ENCODE measurements at regions not wholly inside any gene's neighbourhood (a gene's known extent, or its start where the extent isn't known, plus 50 kb on each side); places are given as distances from the start of the nearest gene placed in this dataset.
"Not testable (repeated sequence)": the region's sequence is repeated elsewhere in the genome, so short reads cannot be mapped to it uniquely, and the experiment has no call there.

DNA sequence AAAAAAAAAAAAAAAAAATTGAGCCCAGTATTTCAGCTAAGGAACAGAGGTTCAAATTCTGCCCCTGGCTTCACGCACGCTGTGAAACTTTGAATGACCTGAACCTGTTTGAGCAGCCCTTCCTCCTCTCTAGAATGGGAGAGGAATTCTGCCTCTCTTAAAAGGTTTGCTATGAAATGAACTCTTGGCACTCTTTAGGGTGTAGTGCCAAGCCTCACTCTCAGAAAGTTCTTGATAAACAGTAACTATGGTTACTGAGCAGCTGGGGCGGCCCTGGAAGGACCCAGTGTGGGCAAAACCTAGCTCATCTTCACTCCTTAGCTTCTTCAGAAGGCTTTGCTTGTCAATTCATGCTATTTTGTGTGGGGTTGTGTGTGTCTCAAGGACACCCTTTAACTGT is 73.7 kb downstream of the GEMIN8 start:
- no peaks in the 10 kb centered on the region for H3K4me1 ChIP-seq (ENCODE audit: insufficient read depth, low read length)
- no peaks in the 10 kb centered on the region for H3K9me3 ChIP-seq (ENCODE audit: control insufficient read depth, insufficient read depth, low read length)
- H3K9ac ChIP-seq (ENCODE audit: low read depth, low read length), result no peak overlapping the region
- no peaks in the 10 kb centered on the region; the same call in 1 of the 2 replicates for H3K36me3 ChIP-seq (ENCODE audit: insufficient read depth, low read length)

- no peaks in the 10 kb centered on the region; the same call in 1 of the 2 replicates for H3K36me3 ChIP-seq (ENCODE audit: insufficient read depth, low read length)
- H3K9me3 ChIP-seq (ENCODE audit: control insufficient read depth, insufficient read depth, low read length), result no peaks in the 10 kb centered on the region
- no peak overlapping the region for H3K9ac ChIP-seq (ENCODE audit: low read depth, low read length)
- H3K4me1 ChIP-seq (ENCODE audit: insufficient read depth, low read length), result no peaks in the 10 kb centered on the region
Measured at GRCh38 chrX:13955095-13955647, 74.5 kb downstream of the GEMIN8 start.

- H3K36me3 ChIP-seq (ENCODE audit: insufficient read depth, low read length), result no peaks in the 10 kb centered on the region
- no peaks in the 10 kb centered on the region for H3K9me3 ChIP-seq (ENCODE audit: control insufficient read depth, insufficient read depth, low read length)
- H3K9ac ChIP-seq (ENCODE audit: low read depth, low read length), result no peak overlapping the region
- no peaks in the 10 kb centered on the region for H3K4me1 ChIP-seq (ENCODE audit: insufficient read depth, low read length)
Measured at GRCh38 chrX:13952581-13952980, 77.1 kb downstream of the GEMIN8 start.

- not testable (repeated sequence) for H3K9ac ChIP-seq (ENCODE audit: low read depth, low read length); H3K36me3 ChIP-seq (ENCODE audit: insufficient read depth, low read length); H3K9me3 ChIP-seq (ENCODE audit: control insufficient read depth, insufficient read depth, low read length)
- peaks cover 17% of the 10 kb centered on the region for H3K4me1 ChIP-seq (ENCODE audit: insufficient read depth, low read length)
Measured at GRCh38 chrX:13946223-13946622, 83.5 kb downstream of the GEMIN8 start.

DNA sequence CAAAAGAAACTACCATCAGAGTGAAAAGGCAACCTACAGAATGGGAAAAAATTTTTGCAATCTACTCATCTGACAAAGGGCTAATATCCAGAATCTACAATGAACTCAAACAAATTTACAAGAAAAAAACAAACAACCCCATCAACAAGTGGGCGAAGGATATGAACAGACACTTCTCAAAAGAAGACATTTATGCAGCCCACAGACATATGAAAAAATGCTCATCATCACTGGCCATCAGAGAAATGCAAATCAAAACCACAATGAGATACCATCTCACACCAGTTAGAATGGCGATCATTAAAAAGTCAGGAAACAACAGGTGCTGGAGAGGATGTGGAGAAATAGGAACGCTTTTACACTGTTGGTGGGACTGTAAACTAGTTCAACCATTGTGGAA is 83.9 kb downstream of the GEMIN8 start:
- H3K9ac ChIP-seq (ENCODE audit: low read depth, low read length); H3K9me3 ChIP-seq (ENCODE audit: control insufficient read depth, insufficient read depth, low read length); H3K36me3 ChIP-seq (ENCODE audit: insufficient read depth, low read length): not testable (repeated sequence)
- peaks cover 21% of the 10 kb centered on the region for H3K4me1 ChIP-seq (ENCODE audit: insufficient read depth, low read length)

GRCh38 chrX:13940671-13941070 is 89.0 kb downstream of the GEMIN8 start:
- H3K9me3 ChIP-seq (ENCODE audit: control insufficient read depth, insufficient read depth, low read length), result no peaks in the 10 kb centered on the region
- no peak overlapping the region for H3K9ac ChIP-seq (ENCODE audit: low read depth, low read length)
- H3K4me1 ChIP-seq (ENCODE audit: insufficient read depth, low read length), result peaks cover 46% of the 10 kb centered on the region
- no peaks in the 10 kb centered on the region for H3K36me3 ChIP-seq (ENCODE audit: insufficient read depth, low read length)

GRCh38 chrX:13939741-13940597 is 89.7 kb downstream of the GEMIN8 start:
- Histone ChIP-seq H3K36me3 (ENCODE audit: insufficient read depth, low read length) (no peaks in the 10 kb centered on the region), H3K9ac (ENCODE audit: low read depth, low read length) (no peak overlapping the region), H3K9me3 (ENCODE audit: control insufficient read depth, insufficient read depth, low read length) (no peaks in the 10 kb centered on the region), H3K4me1 (ENCODE audit: insufficient read depth, low read length) (peaks cover 49% of the 10 kb centered on the region)

- peak overlapping the region; percentile 88 for H3K9ac ChIP-seq (ENCODE audit: low read depth, low read length)
Measured at GRCh38 chrX:13938829-13939530, 90.7 kb downstream of the GEMIN8 start.

DNA sequence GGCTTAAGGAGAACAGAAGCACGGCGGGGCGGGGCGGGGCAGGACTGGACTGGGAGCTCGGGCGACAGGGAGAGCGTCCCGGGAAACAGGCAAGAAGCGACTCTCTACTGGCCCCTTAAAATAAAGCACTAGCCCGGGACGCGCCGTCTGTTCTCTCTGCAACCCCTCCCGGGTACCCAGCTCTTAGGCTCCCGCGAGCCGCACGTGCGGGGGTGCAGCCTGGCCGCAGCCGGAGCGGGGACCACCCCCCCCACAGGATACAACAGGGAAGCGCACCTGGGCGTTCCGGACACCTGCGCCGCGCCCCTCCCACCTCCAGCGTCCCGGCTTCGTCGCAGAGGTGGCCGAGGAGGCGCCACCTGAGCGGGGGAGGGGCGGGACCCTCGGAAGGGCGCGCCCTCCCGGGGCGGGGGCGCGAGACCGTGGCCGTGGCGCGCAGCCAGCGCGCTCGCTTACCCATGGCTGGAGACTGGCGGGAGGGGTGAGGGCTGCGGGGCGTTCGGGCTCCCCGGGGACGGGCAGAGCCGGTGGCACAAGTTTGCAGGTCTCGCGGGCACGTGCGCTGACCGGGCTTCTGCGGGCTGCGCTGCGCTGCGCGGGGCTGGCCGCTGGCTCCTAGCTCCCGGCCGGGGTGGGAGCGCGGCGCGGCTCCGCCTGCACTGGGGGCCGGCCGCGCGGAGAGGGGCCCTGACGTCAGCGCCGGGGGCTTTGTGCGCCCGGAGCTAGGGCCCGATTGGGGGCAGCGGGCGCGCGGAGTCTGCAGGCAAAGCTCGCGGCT is 91.5 kb downstream of the GEMIN8 start:
- no peaks in the 10 kb centered on the region for H3K9me3 ChIP-seq (ENCODE audit: control insufficient read depth, insufficient read depth, low read length)
- H3K36me3 ChIP-seq (ENCODE audit: insufficient read depth, low read length), result no peaks in the 10 kb centered on the region
- H3K9ac ChIP-seq (ENCODE audit: low read depth, low read length), result peak overlapping the region; percentile 88
- H3K4me1 ChIP-seq (ENCODE audit: insufficient read depth, low read length), result peaks cover 56% of the 10 kb centered on the region

More at GRCh38 chrX:13938829-13939530, 90.7 kb downstream of the GEMIN8 start:
- H3K36me3 ChIP-seq (ENCODE audit: insufficient read depth, low read length), result no peaks in the 10 kb centered on the region
- no peaks in the 10 kb centered on the region for H3K9me3 ChIP-seq (ENCODE audit: control insufficient read depth, insufficient read depth, low read length)
- peaks cover 51% of the 10 kb centered on the region for H3K4me1 ChIP-seq (ENCODE audit: insufficient read depth, low read length)

DNA sequence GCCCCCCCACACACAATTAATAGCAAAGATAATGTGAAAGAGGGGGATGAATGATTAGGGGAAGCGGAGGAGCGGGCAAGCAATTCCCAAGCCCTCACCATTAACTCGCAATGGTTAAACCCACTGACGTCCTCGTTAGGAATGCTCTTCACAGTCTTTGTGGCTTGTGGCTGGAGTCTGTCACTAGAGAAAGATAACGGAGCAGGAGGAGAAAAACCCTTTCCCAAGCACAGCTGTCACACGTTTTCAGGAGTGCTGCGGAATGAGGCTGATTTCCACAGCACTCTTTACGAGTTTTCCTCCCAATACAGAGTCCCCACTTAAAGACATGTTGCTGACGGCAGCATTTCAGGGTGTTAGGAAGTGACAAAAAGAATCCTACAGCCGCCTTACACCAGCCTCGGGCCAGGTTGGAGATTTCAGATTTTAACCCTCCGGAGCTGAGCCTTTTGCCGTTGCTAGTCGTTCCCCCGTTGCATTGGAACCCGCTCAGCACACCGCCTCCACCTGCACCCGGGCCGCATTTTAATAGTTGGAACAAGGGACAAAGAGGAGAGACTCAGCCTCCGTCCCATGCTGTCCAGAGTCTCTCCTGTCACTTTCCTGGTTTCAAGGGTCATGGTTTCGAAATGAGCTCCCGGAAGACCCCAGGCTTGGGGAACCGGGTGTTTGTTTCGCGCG is 92.2 kb downstream of the GEMIN8 start:
- no peaks in the 10 kb centered on the region for H3K9me3 ChIP-seq (ENCODE audit: control insufficient read depth, insufficient read depth, low read length)
- peak overlapping the region; percentile 88 for H3K9ac ChIP-seq (ENCODE audit: low read depth, low read length)
- H3K36me3 ChIP-seq (ENCODE audit: insufficient read depth, low read length), result no peaks in the 10 kb centered on the region
- H3K4me1 ChIP-seq (ENCODE audit: insufficient read depth, low read length), result peaks cover 56% of the 10 kb centered on the region

GRCh38 chrX:13936521-13937225 is 93.0 kb downstream of the GEMIN8 start:
- H3K9me3 ChIP-seq (ENCODE audit: control insufficient read depth, insufficient read depth, low read length), result no peaks in the 10 kb centered on the region
- peak overlapping the region; percentile 88; the same call in 1 of the 2 replicates for H3K9ac ChIP-seq (ENCODE audit: low read depth, low read length)
- no peaks in the 10 kb centered on the region for H3K36me3 ChIP-seq (ENCODE audit: insufficient read depth, low read length)
- H3K4me1 ChIP-seq (ENCODE audit: insufficient read depth, low read length), result peaks cover 61% of the 10 kb centered on the region

GRCh38 chrX:13934731-13935130 is 95.0 kb downstream of the GEMIN8 start:
- Histone ChIP-seq H3K9ac (ENCODE audit: low read depth, low read length) (no peak overlapping the region), H3K9me3 (ENCODE audit: control insufficient read depth, insufficient read depth, low read length) (no peaks in the 10 kb centered on the region), H3K4me1 (ENCODE audit: insufficient read depth, low read length) (peaks cover 43% of the 10 kb centered on the region), H3K36me3 (ENCODE audit: insufficient read depth, low read length) (no peaks in the 10 kb centered on the region)

DNA sequence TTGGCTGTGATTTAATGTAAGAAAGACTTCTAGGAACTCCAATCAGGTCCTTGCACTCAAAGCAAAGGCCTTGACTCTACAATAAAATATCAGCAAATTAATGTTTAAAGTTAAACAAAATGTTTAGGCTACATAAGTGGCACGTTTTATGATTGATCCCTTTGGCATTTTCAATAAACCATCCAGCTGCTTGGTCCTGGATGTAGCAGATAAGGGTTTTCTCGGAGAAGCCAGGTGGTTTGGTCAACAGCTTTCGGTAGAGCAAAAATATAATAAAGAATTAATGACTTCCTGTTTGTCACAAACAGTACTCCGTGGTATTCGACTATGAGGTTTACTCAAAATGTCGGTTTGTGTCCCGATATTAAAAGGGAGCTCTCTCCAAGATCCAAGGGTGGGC is 95.8 kb downstream of the GEMIN8 start:
- H3K36me3 ChIP-seq (ENCODE audit: insufficient read depth, low read length), result no peaks in the 10 kb centered on the region
- no peak overlapping the region for H3K9ac ChIP-seq (ENCODE audit: low read depth, low read length)
- peaks cover 42% of the 10 kb centered on the region for H3K4me1 ChIP-seq (ENCODE audit: insufficient read depth, low read length)
- H3K9me3 ChIP-seq (ENCODE audit: control insufficient read depth, insufficient read depth, low read length), result no peaks in the 10 kb centered on the region
